NCI-H510A treated with DMSO at 0.1 percent for 48 hours (cell line): ENCODE measurements at regions not wholly inside any gene's neighbourhood (a gene's known extent, or its start where the extent isn't known, plus 50 kb on each side); places are given as distances from the start of the nearest gene placed in this dataset.

Experiments
- DNase-seq: peaks from one replicate; lab custom pipeline; 2025; lab: John Stamatoyannopoulos, UW

DNA sequence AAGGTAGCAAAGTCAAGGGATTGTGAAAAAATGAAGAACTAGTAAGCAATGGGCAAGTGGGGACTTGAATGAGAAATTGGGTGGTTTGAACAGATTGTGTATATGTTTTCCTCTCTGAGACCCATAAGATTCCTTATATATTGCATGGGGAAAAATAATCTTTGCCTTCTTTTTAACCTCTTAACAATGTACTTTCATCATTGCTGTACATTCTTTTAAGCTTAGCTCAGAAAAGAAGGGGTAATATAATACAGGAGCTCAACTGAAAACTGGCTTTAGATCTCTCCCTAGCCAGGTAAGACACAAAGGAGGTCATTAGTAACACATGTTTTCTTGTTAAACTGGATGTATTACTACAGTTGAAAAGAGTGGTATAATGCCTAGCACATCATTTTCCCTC, 287.2 kb downstream of the RNF144B start:
- no peak for DNase-seq

DNA sequence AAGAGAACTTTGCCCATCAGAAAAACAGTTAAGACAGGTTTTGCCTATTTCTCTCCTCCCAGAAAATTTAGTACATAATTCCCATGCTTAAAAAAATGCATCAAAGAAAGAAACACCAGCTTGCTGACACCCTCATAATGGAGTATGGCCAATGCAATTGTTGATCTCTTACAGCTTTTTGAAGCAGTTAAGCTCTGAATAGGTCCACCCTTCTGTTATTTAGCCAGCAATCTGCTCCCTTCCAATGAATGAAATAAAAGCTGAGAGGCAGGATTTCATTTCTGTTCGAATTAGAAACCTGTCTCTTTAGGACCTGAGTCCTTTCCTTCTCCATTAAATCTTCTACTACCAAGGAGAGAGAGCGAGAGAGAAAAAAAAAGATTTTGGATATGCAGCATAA, 288.7 kb downstream of the RNF144B start:
- no peak for DNase-seq

DNA sequence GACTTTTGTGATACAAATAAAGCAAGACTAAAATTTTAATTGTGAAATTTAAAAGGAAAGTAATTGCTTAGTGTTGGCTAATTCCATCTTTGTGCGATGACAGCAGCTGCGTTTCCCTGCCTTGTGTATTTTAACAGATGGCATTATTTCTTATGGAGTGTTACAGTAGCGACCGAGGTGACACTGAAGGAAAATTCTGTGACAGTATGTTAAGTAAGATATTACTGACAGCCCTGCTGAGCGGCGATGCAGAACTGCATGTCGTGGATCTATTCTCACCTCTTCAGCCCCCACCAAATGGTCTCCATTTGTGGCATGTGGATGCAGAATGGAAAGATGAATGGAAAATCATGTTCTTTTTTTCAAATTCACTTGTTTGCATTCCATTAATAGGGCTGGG, 289.4 kb downstream of the RNF144B start:
- DNase-seq, result no peak

DNA sequence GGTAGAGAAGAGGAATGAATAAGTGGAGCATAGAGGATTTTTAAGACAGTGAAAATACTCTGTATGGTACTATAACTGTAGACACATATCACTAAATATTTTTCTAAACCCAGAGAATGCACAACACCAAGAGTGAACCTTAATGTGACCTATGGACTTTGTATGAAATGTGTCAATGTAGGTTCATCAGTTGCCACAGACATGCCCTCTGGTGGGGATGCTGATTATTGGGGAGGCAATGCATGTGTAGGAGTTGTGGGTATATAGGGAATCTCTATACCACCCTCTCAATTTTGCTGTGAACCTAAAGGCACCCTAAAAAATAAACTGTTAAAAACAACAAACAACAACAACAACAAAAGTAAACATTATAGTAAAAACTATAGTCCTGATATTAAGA, 293.7 kb downstream of the RNF144B start:
- DNase-seq, result no peak

DNA sequence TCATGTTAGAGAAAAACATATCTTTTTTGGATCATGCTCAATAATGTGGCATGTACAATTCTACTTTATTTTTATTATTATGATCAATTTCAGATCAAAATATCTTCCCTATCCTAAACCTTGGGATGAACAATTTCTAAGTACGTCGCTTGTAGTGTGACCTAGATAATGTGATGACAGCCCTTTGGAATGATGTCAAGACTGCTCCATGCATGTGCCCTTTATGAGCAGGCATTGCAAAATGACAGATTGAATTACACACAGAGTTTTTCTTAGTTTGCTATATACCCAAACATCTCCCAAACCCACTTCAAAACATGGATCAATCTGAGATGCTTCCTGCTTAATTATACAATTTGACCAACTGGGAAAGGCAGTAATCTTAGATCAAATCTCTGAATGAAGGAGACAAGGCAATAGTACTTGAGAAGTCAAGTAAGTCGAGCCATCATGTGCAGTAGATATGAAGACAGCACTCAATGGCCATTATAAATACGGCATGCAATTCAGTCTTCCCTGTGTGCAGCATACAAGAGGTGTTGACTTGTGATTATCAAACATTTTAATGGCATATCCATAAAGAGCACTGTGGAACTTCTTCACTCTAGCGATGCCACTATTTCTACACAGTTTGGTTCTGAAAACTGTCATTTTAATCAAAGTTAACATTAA, 294.8 kb downstream of the RNF144B start:
- no peak for DNase-seq

DNA sequence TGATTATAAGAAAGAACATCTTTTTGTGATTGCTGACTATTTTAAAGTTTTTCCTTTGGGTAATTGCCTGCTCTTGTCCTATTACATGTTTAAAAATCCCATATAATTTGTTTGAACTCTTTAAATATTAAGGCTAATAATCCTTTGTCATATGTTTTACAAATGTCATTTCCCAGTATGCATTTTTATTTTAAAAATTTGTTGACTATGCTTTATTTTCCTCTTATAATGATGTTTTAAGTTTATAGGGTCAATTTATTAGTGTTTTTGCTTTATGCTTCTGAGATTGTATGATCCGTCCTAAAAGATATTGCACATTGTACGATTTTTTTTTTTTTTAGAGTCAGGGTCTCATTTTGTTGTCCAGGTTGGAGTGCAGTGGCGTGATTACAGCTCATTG, 297.2 kb downstream of the RNF144B start:
- no peak for DNase-seq

DNA sequence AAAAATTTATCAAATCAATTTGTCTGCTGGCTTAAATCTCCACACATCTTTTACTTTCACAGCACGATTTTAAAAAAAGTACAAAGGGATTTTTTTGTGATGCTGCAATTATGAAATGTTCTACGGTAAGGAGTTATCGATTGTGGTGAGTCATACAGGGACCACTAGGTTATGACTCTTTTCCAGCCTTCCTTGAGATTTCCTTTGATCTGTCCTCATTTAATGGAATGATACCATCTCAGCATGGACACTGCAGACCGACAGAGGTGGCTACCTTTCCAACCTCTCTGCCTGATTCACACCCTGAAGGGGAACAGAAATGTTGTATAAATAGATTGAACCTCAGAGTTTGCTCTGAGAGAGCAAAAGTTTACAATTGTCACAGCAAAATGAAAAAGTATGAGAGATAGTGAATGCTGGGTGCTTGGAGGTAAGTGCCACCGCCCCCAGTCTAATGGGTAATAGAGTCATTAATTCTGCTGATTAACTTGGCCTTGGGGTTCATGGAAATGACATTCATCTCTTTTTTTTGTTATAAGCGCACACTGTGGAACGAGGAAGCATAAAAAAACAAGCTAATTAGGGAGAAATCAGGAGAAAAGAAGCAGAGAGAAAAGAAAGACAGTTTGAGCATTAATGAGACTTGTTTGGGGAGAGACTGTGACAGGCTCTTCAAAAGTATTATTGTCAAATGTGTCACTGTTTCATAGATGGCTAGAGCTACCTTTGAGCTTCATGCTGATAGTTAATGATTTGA, 306.0 kb downstream of the RNF144B start:
- DNase-seq, result no peak

DNA sequence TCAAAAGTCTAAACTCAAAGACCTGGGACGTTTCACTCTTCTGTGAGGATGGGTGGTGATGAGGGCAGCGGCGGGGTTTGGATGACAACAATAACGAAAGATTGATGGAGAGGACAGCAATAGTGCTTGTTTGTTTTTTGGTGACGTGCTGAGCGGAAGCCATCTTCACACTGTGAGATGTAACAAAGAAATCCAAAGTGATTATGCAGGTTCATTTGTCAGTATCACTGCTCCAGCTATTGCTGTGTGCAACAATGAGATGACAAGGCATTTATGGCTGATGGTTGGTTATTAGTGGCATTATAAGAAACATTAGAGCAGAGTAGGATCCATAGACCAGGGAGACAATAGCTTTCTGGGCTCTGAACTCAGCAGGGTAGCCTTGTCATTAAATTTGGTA, 306.7 kb downstream of the RNF144B start:
- DNase-seq, result no peak

DNA sequence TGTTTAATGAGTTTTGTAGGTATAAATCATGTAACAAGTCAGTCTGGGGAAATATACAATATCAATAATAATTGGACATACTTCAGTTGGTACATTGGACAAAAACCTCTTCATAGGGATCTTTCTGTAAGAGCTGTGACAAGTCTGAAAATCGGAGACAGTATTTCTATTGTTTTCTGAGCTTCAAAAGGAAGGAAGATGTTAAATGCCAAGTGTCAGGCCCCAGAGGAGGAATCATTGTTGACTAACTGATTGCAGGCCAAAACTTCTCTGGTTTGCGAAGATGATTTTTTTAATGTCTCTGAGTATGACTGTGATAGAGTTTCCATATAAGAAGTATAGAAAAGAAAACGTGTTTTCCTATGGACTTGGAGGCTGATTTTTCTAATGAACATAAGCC, 316.4 kb downstream of the RNF144B start:
- no peak for DNase-seq

DNA sequence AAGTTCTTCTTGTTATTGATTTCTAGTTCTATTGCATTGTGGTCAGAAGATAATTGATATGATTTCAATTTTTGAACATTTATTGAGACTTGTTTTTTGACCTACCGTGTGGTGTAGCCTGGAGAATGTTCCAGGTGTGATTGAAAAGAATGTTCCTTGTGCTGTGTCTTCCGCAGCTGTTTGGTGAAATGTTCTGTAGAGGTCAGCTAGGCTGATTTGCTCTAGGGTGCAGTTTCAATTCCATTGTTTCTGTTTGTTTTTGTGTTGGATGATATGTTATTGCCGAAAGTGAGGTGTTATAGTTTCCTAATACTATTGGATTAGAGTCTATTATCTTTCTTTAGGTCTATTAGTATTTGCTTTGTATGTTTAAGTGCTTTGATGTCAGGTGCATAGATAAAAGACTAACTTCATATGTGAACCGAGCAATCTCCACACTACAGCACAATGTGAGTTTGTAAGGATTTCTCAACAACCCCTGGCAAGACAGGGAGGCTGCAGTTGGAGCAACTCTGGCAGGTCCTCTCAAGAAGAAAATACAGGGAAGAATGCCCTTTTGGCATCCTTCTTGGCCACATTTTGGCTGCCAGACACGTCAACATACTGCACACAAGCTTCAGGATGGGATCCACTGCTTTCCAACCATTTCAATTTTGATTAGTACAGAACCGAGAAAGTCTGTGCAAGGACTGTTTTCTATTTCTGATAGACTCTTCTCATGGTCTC, 320.7 kb downstream of the RNF144B start:
- no peak for DNase-seq

DNA sequence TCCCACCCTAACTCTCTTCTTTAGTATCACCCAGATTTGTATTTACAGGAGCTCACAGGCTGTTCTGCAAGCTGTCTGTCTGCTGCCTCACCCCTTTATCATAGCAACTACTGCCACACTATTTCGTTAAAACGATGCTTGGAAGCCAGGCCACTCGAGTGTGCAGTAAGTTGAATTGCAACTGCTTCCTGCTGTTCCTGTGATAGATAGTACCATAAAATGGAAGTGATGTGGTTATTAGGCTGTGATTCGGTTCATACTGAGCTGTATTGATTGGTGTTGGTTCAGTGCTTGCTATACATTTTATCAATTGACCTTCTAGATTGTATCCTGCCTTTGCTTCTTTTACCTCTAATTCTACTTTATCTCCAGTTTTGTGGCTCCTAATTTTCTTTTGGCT, 325.4 kb downstream of the RNF144B start:
- no peak for DNase-seq

DNA sequence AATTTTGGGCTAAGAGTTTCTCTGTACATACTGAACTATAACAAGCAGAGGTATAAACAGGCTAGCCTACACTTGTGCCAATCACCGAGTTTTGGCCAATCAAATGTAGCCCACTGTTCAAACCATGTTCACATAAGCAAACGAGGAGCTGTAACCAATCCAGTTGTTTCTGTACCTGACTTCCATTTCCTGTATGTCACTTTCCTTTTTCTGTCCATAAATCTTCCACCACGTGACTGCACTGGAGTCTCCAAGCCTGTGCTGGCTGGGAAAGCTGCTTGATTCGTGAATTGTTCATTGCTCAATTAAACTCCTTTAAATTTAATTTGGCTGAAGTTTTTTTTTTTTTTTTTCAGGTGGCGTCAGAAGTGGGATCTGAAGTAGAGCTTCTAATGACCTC, 332.9 kb downstream of the RNF144B start:
- no peak for DNase-seq

DNA sequence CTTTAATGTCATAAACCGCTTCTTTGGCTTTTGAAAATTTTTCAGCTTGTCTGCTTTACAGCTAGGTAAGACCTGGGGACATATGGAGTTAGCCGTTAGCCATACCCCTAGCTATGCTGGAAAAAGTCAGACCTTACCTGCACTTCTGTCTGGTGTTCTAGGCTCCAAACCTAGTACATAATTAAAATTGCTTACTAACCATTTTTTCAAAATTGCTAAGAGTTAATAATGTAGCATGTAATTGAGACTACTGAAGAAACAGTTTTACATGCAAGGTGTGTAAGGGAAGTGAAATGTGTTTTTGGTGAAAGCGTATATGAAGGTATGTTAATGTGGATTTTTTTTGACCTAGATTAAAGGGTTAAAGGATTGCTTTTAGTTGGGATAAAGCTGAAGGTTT, 336.9 kb downstream of the RNF144B start:
- no peak for DNase-seq

DNA sequence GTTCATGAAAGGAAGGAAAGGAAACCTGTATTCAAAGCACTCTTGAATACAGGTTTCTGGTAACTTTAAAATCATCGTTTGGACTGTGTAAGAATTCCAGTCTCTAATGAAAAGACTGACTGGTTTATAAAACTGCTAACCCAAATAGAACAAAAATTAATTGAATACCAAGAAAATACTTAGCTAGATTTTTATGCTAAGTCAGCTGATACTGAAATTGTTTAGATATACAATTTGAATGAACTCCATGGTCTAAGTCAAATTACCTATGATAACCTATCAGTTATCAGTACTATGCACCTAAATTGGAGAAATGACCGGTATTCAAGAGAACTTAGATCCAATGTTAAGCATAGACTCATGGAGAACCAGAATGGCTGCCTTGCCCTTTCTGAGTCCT, 338.3 kb downstream of the RNF144B start:
- no peak for DNase-seq

DNA sequence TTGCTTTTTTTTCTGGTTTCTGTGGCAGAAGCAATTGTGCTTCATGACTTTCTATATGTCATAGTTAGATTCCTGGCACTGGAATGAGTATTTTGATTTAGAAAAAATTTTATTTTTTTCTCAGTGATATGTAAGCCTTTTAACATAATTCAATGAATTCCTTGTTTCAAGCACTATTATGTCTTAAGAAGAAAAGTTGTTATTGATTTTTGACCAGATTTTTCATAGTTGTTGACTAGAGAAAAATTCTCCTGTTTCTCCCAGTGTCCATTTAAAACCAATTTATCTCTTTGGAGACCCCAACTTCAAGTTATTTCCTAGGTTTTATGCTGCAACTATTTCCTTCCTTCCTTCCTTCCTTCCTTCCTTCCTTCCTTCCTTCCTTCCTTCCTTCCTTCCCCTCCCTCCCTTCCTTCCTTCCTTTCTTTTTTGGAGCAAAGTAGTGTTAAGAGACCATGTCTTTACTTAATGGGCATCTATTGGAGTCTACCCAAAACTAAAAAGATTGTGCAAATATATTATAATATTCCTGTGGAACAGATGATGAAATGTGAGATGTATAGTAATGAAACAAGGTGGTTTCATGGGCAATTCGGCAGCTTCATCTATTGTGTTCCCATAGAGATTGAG, 346.9 kb downstream of the RNF144B start:
- DNase-seq, result no peak

DNA sequence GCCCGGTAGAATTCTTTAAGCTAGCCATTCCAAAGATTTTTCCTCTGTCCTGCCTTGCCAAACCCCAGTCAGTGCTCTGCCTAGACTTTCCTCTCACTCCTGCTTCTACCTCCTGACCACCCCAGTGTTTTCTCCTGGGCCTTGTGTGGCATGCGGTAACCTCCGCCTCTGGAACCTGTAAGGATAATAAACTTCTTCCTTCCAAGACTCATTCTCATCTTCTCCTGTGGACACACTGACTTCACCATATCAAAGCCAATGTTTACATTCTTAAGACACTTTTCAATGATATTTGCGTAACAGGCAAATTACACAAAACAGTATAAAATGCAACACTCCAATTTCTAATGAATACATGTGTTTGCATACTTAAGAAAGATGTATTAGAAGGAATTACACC, 354.6 kb downstream of the RNF144B start:
- no peak for DNase-seq

DNA sequence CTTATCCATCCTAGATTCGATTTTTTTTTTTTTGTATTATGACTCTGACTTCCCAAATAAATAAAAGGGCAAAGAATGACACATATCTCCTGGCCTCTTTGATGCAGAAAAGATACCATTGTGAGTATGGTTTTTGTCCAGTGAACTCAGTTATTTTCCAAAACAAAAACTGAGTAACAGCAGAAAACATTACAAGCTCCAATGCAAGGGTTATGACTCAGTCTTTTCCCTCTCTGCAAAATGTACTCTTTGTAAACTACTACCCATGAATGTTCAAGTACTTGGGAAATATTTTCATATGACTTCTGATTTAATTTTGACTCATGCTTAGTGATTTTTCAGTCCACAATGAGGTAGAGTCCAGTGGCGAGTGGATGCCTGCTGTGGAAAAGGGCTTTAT, 355.3 kb downstream of the RNF144B start:
- DNase-seq, result no peak

DNA sequence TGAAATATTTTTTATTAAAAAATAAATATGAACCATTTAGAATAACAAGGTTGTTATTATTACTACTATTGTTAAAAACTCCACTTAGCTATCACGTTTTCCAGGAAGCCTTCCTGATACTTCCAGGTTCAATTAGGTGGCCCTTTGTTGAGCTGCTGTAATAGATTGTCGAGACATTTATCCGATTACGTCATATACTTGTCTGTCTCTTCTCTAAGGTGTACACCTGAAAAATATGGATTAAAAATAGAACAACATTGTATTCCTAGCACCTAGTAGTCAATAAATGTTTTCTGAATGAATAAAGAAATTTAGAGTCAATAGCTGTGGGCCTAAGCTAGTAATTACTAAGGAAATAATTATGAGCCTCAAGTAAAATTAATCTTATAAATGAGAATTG, 359.6 kb downstream of the RNF144B start:
- DNase-seq, result no peak

DNA sequence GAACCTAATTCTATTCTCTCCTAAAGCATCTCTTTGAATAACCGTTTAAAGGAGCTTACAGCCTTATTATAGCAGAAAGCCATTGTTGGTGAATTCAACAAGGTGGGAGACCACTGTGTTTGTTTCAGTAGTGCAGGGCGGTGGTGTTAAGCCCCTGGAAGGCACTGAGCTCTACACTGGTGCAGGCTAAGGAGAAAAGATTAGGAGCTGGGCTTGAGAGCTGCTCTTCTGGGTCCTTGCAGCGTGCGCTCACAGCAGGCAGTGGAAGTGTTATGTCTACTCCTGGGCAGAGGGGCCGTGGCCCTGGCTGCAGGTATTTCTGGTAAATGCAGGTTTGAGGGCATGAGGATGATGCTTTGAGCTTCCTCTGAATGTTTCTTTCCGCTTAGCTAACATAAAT, 361.2 kb downstream of the RNF144B start:
- DNase-seq, result no peak

DNA sequence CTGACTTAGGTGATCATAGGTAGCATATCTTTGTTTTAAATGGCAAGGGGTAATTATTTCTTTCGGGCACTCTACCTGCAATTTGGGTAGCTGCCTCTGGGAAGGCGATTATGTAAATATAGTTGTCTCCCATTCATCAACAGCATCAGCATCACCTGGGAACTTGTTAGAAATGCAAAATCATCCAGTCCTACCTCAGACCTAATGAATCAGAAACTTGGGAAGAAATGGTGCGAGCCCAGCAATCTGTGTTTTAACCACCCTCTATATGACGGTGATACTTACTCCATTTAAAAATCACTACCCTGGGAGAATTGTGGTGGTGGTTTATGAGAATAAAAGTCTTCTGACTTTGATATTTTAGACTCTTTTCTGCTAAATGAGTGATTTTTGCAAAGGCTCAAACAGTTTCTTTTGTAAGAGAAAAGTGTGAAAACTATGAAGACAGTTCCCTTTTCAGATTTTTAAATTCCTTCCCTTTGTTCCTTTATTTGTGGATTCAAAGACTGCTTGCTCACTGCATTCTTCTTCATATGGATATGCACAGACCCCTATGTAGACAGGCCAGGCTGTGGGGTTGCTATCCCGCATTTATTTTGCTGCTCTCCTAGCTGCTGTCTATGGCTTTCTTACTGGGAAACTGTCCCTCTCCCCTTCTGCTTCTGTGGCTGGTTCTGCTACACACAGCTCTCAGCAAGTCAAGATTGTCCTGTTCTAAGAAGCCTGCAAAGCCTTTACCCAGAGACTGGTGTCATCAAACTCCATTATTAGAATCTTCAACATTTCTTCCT, 365.3 kb downstream of the RNF144B start:
- DNase-seq, result no peak

DNA sequence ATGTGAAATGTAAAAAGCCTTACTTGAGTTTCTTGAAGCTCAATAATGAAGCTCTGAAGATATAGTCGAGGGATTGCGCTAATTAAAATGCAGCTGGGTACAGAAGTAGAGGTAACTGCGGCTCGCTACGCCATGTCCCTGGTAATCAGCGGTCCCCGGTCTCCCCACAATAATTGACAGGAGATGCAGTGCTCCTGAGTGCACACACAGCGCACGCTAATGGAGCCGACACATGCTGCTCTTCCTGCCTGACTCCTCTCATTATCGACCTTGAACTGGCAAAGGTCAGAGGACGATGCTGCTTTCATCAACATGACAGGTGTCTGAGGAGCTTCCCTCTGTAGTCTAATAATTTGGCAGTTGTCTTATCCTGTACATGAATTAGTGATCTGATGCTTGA, 365.9 kb downstream of the RNF144B start:
- no peak for DNase-seq

DNA sequence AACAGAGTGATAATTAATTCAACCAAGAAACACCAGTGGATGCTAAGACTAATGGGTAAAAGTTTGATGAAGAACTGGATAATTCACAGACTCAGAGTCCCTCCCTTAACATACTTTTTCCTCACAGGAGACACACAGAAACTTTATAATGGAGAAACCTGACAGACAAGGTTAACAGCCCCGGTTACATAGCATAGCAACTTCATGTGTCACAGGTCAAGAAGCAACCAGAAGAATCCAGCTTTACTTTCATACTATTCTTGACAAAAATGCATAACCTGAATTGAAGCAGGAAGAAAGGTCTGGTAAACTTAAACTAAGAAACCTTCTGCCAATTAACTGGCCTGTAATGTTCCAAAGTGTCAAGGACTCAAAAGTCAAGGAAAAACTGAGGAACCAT, 375.9 kb downstream of the RNF144B start:
- DNase-seq, result no peak
